ENCODE measurements at regions not wholly inside any gene's neighbourhood (a gene's known extent, or its start where the extent isn't known, plus 50 kb on each side); places are given as distances from the start of the nearest gene placed in this dataset.

DNA sequence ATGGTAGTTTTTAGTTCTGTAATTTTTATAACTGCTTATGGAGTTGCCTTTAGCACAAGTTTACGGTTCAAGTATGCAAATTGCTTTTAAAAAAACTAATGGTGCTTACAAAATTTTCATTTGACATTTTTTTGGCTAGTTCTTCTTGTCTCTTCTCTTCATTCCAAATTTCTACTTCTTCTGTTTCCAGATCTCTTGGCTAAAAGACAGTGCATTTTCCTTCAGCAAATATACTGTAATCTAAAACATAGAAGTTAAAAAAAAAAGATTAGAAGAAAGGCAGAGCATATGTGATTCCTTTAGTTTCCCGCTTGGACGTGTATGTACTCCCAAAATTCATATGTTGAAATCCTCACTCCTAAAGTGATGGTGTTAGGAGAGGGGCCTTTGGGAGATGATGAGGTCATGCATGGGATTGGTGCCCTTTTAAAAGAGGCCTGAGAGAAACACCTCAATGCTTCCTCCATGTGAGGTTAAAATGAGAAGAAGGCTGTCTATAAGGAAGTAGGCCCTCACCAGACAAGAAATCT lies 132.1 kb upstream of the NPY2R start:
- H4K20me1 ChIP-seq (ENCODE audit: insufficient read depth): no peaks in the 10 kb centered on the region
- no peaks in the 10 kb centered on the region for H3K79me2 ChIP-seq (ENCODE audit: insufficient read depth, low read depth)
- no peak overlapping the region for H3K9ac ChIP-seq
- H3K27ac ChIP-seq: no peak overlapping the region
- H3K4me2 ChIP-seq: no peak overlapping the region
- no peaks in the 10 kb centered on the region for H3K27me3 ChIP-seq (ENCODE audit: insufficient read depth, low read depth)
- H3K36me3 ChIP-seq (ENCODE audit: insufficient read depth): no peaks in the 10 kb centered on the region
- no peaks in the 10 kb centered on the region for H3K4me1 ChIP-seq (ENCODE audit: low read depth, poor library complexity, severe bottlenecking)
- no peak overlapping the region for H2AFZ ChIP-seq (ENCODE audit: low read depth)
- TF ChIP-seq, protein P1, sequence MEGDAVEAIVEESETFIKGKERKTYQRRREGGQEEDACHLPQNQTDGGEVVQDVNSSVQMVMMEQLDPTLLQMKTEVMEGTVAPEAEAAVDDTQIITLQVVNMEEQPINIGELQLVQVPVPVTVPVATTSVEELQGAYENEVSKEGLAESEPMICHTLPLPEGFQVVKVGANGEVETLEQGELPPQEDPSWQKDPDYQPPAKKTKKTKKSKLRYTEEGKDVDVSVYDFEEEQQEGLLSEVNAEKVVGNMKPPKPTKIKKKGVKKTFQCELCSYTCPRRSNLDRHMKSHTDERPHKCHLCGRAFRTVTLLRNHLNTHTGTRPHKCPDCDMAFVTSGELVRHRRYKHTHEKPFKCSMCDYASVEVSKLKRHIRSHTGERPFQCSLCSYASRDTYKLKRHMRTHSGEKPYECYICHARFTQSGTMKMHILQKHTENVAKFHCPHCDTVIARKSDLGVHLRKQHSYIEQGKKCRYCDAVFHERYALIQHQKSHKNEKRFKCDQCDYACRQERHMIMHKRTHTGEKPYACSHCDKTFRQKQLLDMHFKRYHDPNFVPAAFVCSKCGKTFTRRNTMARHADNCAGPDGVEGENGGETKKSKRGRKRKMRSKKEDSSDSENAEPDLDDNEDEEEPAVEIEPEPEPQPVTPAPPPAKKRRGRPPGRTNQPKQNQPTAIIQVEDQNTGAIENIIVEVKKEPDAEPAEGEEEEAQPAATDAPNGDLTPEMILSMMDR (conservative IDR thresholded peaks at IDR 0.05; ENCODE audit: low read depth, low read length): no peak
- no peak overlapping the region for H3K4me3 ChIP-seq (IDR thresholded peaks at IDR 0.05; ENCODE audit: insufficient read depth, low read depth, low read length)

DNA sequence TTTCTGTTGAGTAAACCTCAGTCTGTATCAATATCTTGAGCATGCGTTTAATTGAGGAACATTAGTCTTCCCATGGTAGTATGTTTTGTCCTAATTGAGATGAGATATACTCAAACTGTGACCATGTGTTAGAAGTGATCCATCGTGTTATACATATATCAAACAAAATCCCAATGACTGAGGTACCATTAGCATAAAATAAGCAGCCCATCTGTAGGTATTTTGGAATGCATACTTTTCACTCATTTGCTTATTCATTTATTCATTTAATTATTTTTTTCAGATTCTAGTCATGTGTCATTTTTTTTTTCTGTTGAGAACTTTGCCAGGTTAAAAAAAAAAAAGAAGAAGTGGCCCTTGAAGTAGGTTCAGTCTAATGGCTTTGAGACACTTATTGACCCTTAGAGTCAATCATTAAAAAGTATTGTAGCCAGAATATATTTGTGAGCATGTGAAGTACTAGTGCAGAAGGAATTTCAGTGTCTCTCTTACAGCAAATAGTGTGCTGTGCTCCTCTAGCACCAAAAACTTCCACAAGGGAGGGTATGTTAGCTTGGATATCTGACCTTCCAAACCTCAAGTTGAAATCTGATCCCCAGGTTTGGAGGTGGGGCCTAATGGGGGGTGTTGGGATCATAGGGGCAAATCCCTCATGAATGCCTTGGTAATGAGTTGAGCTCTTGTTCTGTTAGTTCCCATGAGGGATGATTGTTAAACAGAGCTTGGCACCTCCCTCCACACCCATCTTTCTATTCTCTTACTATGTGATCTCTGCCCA lies 130.8 kb upstream of the NPY2R start:
- Histone ChIP-seq H3K27me3 (ENCODE audit: insufficient read depth, low read depth) (no peaks in the 10 kb centered on the region), H3K36me3 (ENCODE audit: insufficient read depth) (no peaks in the 10 kb centered on the region), H2AFZ (ENCODE audit: low read depth) (no peak overlapping the region), H4K20me1 (ENCODE audit: insufficient read depth) (no peaks in the 10 kb centered on the region), H3K9ac (no peak overlapping the region), H3K79me2 (ENCODE audit: insufficient read depth, low read depth) (no peaks in the 10 kb centered on the region), H3K4me3 (IDR thresholded peaks at IDR 0.05; ENCODE audit: insufficient read depth, low read depth, low read length) (no peak overlapping the region), H3K4me1 (ENCODE audit: low read depth, poor library complexity, severe bottlenecking) (no peaks in the 10 kb centered on the region), H3K27ac (no peak overlapping the region), H3K4me2 (no peak overlapping the region)
- TF ChIP-seq, protein P1 (conservative IDR thresholded peaks at IDR 0.05; ENCODE audit: low read depth, low read length): no peak

DNA sequence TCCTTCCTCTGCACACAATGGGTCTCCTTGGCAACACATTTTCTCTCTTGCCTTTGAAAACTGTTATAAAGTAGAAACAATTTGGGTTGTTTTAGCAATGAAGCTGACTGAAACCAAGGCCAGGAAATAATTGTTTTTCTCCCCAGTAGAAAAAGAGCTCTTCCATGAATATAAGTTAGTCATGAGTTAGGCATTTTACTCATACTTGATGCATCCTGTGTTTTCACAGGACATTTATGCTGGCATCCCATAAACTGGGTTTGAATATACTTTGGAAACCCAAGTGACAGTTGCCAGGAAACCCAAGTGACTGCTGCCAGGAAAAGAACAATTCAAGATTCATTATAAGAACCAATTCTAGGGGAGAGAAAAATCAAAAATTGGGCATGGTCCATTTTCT lies 128.6 kb upstream of the NPY2R start:
- Histone ChIP-seq H2AFZ (ENCODE audit: low read depth) (no peak overlapping the region), H3K4me2 (no peak overlapping the region), H3K27ac (no peak overlapping the region)

DNA sequence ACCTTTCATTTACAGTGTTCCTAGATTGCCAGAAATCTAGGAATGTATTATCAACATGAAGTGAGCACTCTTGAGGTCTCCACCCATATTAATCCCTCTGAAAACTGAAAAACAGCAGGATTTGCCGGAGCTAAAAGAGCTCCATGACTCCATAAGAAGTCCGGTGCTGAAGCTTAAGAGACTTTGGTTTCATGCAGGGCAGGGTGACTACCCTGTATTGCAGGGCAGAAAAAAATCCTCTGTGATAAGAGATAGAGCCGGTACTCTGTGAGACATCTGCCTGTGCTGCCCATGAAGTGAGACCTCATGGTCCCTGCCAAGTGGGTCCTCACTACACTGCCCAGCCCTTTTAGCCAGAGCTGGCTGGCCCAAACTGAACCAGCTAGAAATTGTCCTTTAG lies 127.2 kb upstream of the NPY2R start:
- H3K79me2 ChIP-seq (ENCODE audit: insufficient read depth, low read depth): no peaks in the 10 kb centered on the region
- H3K36me3 ChIP-seq (ENCODE audit: insufficient read depth): no peaks in the 10 kb centered on the region
- no peak overlapping the region for H2AFZ ChIP-seq (ENCODE audit: low read depth)
- H3K9ac ChIP-seq: no peak overlapping the region
- no peak overlapping the region for H3K4me2 ChIP-seq
- H3K27me3 ChIP-seq (ENCODE audit: insufficient read depth, low read depth): no peaks in the 10 kb centered on the region
- TF ChIP-seq, protein P1 (conservative IDR thresholded peaks at IDR 0.05; ENCODE audit: low read depth, low read length): no peak
- no peaks in the 10 kb centered on the region for H3K4me1 ChIP-seq (ENCODE audit: low read depth, poor library complexity, severe bottlenecking)
- H4K20me1 ChIP-seq (ENCODE audit: insufficient read depth): no peaks in the 10 kb centered on the region
- no peak overlapping the region for H3K27ac ChIP-seq
- H3K4me3 ChIP-seq (IDR thresholded peaks at IDR 0.05; ENCODE audit: insufficient read depth, low read depth, low read length): no peak overlapping the region

More for the DNA sequence above, 128.6 kb upstream of the NPY2R start:
- Histone ChIP-seq H3K79me2 (ENCODE audit: insufficient read depth, low read depth) (no peaks in the 10 kb centered on the region), H3K27me3 (ENCODE audit: insufficient read depth, low read depth) (no peaks in the 10 kb centered on the region), H3K9ac (no peak overlapping the region), H3K4me1 (ENCODE audit: low read depth, poor library complexity, severe bottlenecking) (no peaks in the 10 kb centered on the region), H3K36me3 (ENCODE audit: insufficient read depth) (no peaks in the 10 kb centered on the region), H4K20me1 (ENCODE audit: insufficient read depth) (no peaks in the 10 kb centered on the region), H3K4me3 (IDR thresholded peaks at IDR 0.05; ENCODE audit: insufficient read depth, low read depth, low read length) (no peak overlapping the region)
- TF ChIP-seq, protein P1 (conservative IDR thresholded peaks at IDR 0.05; ENCODE audit: low read depth, low read length): no peak
